ENCODE measurements at regions not wholly inside any gene's neighbourhood (a gene's known extent, or its start where the extent isn't known, plus 50 kb on each side); places are given as distances from the start of the nearest gene placed in this dataset.

DNA sequence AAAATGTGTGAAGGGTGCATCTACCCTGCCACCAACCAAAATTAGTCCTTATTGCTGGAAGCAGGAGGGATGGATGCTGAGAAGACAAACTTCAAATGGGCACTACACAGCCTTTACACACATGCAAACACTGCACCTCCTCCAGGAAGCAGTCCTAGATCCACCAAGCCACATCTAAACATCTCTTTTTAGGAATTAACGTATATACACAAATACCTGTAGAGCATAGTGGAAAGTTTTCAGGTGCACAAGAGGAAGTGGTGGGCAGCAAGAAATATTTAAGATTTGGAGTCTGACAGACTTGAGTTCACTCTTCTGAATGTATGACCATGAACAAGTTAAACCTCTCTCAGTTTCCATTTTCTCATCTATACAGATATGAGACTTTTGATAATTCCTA is 456.6 kb upstream of the PROK2 start:
- no peak for DNase-seq

DNA sequence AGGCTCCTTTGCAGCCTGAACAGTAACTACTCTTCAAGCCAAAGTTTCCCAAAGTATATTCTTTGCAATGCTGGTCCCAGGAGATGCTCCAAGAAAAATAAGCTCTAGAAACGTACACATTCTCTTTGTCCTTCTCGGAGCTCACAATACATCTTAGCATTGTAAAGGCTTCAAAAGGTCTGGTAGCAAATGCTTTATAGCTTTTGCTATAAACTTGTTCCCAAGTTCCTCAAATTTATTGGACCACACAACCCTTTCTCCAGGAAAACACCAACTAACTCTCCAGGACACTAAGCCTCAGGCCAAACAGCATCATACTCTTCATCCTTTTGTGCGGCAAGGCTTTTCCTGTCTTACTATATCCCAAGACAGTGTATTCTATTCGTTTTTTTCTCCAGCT is 455.6 kb upstream of the PROK2 start:
- no peak for DNase-seq

DNA sequence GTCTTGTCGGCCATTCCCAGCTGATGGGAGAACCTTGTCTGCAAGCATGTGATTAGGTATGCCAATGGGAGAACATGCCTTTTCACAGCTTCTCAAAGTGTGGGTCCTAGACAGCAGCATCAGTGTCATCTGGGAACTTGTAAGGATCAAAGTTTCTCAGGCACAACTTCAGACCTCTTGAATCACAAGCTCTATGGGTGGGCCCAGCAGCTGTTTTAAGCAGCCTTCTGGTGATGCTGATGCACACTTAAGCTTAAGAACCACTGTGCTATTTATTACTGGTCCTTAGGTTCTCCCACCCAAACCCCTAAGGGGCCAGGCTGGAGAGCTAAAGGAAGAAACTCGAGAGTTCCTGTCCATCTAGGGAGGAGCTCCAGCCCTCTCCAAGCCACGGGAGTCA is 453.9 kb upstream of the PROK2 start:
- DNase-seq: no peak

DNA sequence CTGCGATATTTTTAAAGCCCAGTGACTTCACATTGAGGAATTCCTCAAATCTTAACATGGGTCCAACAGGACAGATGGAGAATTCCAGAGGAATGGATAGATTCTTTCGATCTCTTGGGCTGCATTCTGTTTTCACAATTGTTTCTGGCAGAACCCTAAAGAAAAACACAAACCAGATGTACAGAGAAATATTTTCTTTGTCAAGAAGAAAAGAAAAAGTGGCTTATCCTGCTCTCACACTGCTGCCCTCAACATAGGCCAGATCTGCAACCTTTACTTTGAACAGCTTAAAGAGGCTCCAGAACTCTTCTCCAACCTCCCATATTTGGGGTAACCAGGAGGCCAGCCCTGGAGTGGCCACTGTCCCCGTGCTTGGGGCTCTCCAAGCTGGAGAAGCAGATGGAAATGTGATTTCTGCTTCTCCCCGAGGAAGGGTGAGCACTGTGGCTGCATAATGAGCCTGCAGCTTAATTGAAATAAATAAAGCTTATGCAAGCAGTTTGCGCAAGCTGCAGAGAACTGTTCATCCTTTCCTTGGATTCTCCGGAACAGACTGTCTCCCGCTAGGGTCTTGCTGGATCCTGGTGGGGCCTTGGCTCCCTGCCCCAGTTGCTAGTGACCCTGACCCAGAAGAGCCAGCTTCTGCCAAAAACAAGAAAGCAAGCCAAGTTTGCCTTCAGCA is 453.2 kb upstream of the PROK2 start:
- no peak for DNase-seq

DNA sequence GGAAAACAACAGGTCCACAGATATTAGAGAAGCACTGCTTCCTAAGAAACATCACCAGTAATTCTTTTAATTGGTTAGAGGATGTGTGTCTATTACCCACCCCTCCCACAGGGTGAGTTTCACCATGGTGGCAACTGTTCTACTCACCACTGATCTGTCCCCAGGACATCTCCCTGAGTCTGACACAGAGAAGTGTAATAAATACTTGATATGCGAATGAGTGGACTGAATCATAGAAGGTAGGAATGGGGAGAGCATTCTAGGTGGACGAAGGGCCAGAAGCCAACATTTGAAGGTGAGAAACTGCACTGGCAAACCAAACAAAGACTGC is 452.7 kb upstream of the PROK2 start:
- DNase-seq: no peak

DNA sequence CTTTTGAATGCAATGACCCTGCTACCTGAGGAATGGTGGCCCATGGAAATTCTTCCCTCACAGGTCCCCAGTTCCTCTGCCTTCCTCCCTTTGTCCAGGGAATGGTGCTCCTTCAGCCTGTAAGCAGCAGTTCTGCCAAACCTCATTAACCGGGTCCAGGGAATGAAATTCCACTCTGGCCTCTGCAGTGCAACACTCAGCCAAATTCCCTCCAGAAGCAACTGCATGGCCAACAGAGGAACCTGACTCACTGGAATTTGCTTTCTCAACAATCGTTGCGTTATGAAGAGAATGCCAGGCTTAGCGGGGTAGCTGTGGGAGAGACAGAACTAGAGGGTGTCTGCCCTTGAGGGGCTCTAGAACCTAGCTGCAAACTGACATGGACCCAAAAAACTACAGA is 449.4 kb upstream of the PROK2 start:
- no peak for DNase-seq

DNA sequence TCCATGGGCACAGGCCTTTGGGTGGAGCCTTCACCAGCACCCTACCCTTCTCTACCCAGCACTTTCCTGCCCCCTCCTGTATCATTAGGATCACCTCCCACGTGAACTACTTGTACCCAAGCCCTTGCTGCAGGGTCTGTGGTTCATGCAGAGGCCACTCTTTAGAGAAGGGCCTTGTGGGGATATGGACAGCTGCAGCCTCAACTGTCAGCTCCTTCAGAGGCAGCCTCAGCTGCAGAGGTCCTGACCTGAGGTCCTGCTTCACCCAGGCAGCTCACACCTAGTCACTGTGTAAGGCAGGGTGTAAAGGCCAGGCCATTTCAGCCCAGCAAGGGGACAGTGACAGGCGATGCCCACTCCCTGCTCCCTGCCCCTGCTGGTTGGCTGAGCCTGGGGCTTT is 448.6 kb upstream of the PROK2 start:
- DNase-seq: no peak

DNA sequence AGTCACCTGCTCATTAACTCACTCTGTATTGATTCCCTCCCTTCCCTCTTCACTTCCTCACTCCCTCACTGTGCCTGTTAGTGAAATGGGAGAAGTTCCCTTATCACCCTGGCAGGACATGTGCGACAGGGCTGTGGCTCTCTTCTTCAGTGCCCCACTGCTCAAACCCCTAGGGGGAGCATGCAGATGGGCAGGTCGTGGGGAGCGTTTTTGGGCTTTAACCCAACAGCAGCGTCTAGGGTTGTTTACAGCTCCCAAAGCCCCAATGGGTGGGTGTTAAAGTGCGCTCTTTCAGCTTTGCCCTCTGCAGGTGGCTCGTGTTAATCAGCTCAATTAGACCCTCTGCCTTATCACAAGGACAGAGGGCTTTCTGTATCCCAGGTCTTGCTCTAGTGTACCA is 447.8 kb upstream of the PROK2 start:
- no peak for DNase-seq

DNA sequence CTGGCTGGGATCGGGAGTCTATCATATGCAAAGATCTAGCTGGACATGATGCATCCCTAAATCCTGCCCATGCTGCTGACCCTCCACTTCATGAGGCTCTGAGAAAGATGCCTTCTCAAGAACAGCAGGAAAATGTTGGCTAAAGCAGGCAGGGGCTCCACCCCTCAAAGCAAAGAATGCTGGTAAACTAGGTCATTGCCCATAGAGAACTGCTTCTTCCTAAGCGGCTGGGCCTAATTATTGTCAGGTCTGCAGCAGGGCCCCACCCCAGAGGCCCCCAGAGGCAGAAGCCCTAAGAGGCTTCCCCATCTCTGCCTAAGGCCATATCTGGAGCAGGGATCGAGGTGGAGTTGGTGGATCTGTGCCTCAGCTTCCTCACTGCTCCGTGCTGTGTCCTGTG is 447.4 kb upstream of the PROK2 start:
- DNase-seq: no peak

DNA sequence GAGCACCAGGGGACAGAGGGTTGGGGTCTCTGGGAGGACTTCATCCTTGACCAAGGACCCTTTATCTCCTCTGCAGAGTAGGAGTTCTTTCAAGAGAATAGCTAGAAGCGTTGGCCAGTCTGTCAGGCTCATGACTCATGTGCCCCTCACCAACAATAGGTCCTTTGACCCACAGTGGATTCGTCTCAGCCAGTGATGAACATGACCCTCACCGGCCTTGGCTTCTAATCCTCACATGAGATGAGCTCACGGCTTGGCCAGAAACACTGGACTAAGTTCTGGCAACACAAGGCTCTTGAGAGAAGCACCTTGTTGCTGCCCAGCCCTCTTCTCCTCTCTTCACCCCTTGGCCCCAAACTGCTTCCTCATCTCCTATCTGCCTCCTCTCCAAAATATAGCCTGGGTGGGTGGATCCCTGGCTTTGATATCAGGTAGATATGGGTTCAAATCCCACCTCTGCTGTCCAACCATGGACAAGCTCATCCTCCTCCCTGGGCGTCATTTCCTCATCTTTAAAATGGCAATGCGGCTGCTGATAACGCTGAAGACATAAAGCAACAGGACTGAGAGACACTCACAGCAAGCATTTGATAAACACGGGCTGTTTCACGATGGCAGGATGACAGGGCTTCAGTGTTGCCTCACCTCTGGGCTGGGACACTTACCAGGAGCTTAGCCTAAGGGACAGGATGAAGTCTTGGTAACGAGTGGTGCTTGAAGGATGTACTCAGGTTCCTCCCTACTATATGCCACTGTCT is 446.7 kb upstream of the PROK2 start:
- DNase-seq: no peak

DNA sequence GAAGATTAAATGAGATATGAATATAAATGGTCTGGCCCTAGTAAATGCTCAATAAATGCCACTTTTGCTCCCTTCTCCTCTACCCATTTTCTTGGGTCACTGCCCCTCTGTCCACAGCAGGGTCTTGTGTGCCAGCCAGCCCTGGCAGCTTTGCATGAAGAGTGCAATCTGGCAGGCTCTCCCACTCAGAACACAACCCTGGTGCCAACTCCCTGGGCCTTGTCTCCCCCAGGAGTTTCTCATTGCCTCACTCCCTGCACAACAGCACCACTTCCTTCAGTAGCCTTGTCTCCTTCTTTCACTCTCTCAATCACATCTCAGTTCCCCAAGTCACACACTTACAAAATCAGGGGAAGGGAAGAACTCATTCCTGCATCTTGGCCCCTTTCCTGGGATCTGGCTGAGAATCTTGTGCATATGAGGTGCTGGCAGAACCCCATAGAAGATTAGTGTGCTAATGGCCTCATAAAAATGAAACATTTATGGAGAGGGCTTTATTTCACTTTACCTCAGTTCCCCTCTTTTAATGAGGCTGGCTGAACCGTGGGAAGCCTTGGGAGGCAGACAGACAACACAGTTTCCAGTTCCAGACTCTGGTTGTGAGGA is 445.9 kb upstream of the PROK2 start:
- no peak for DNase-seq

DNA sequence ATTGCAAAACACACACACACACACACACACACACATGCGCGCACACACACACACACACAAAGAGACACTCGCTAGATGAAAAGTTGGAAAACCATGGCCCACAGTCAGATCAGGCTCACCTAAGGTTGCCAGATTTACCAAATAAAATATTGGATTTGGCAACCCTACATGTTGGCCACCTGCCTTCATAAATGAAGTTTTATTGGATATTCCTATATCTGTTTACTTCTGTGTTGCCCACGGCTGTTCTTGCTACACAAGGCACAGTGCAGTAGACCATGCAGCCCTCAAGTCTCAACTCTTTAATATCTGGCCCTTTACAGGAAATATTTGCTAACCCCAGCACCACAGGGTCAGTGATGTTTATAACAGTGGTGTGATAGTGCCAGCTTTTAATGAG is 445.0 kb upstream of the PROK2 start:
- DNase-seq: no peak

DNA sequence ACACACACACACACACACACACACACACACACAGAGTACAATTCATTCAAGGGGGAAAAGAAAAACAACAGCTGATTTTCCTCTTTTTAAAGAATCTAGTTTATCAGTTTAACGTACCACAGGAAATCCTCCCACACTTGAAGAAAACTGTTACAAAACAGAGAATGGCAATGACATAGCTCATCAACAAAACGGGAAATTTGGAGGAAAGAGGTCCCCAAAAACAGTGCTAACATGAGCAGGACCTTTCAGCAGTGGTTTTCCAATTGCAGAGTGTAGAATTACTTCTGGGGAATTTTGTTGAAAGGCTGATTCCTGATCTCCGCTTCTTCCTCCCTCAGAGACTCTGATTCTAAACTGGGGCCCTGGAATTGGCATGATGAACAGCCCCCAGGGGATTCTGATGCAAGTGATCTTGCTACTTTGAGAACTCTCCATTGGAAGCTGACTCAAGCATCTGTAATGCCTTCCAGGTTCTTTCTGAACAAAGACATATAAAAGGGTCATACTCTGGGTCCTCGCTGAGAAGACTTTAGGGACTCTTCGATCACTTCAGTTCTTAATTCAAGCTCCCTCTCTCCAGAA is 442.6 kb upstream of the PROK2 start:
- DNase-seq: no peak

DNA sequence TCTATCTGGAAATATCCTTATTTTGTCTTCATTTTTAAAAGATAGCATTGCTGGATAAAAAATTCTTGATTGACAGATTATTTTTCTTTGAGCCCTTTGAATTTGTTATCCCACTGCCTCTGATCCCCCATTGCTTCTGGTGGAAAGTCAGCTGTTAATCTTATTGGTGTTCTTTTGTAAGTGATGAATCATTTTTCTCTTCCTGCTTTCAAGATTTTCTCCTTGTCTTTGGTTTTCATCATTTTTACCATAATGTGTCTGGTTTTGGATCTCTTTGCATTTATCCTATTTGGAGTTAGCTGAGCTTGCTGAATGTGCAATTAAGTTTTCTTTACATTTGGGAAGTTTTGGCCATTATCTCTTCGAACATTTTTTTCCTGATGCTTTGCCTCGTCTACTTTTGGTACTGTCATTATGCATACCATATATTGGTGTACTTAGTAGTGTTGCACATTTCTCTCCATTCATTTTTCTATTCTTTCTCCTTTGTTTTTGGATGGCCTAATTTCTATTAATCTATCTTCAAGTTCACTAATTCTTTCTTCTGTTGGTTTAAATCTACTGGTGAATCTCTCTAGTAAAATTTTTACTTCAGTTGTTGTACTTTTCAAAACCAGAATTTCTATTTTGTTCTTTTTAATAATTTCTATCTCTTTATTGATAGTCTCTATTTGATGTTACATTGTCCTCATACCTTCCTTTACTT is 440.0 kb upstream of the PROK2 start:
- DNase-seq: no peak

DNA sequence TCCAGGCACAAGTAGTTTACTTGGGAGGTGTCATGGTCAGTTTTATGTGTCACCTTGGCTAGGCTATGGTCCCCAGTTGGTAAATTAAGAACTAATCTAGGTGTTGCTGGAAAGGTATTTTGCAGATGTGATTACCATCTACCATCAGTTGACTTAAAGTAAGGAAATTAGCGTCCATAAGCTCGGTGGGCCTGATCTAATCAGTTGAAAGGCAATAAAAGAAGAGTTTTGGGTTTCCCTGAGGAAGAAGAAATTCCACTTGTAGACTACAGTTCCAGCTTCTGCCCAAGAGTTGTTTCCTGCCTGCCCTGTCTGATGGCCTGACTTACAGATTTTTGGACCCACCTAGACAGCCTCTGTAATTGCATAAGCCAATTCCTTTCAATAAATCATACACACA is 438.7 kb upstream of the PROK2 start:
- DNase-seq: no peak

DNA sequence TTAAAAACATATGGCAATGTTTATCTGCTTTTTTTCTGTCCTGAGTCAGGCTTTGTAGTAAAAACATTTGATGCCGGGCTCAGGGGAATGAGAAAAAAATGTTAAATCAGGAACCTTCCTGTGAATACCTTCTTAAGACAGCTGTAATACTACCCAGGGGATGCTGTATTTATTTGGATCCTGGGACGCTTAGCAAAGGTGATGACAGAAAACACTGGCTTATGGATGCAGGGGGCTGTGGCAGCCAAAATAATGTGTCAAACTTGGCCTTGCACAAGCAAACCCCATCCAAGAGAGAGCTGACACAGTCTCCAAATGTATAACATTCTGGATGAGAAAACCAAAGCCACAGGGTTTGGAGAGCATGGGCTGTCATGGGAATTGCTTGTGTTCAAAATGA is 438.2 kb upstream of the PROK2 start:
- DNase-seq: no peak

DNA sequence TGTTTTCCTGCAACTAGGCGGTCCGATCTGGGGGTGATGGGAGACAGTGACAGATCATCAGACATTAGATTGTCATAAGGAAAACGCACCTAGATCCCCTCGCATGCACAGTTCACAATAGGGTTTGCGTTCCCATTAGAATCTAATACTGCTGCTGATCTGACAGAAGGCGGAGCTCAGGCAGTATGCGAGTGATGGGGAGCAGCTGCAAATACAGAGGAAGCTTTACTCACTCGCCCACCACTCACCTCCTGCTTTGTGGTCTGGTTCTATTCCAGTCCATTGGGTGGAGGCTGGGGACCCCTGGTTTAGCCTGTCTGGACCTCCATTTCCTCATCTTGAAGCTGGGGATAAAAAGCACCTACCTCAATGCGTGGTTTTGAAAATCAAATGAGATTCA is 437.5 kb upstream of the PROK2 start:
- no peak for DNase-seq

DNA sequence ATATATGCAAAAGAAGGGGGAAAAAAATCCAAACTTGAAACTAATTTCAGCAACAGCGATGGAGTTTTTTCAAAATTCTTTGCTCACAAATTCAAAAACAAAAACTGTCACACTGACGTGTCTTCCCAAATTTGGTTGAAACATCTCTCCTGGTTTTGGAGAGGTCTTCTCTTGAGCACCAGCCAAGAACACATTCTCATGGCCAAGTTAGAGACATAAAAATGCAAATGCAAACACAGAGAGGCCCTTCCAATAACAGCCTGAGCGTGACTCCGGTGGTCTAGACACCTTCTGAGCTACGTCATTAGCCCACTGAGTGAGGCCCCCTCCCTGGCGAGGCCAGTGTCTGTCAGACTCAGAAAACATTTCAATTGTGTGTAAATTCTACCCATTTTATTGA is 436.0 kb upstream of the PROK2 start:
- no peak for DNase-seq

DNA sequence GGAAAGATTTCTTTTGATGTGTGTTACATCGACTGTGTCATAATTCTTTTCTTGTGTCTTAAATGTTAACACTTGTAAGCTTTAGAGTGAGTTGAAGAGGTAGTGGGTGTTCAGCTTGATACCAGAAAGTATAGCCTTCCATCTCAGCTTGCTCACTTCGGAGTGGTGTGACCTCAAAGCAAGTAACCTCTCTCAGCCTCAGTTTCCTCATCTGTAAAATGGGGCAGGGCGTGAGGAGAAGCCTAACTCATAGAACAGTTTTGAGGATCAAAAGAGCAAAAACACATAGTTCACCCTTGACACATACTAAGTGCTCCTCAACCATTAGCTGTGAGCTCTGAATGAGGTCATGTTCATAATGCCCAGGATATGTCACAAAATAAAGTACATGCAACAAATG is 434.8 kb upstream of the PROK2 start:
- no peak for DNase-seq

DNA sequence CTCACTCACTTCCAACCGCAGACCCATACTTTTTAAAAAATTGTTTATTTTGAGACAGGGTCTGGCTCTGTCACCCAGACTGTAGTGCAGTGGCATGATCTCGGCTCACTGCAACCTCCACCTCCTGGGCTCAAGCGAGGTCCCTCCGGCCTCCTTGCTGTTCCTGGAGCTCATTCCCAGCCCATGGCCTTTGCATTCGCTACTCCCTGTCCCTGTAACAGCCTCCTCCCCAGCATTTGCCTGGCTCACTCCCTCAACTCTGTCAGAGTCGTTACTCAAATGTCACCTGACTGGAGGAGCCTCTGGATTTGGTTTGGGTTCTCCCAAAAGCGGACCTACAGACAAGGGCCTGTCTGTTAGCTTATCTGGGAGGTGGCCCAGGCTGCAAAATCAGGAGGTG is 432.6 kb upstream of the PROK2 start:
- DNase-seq: no peak

DNA sequence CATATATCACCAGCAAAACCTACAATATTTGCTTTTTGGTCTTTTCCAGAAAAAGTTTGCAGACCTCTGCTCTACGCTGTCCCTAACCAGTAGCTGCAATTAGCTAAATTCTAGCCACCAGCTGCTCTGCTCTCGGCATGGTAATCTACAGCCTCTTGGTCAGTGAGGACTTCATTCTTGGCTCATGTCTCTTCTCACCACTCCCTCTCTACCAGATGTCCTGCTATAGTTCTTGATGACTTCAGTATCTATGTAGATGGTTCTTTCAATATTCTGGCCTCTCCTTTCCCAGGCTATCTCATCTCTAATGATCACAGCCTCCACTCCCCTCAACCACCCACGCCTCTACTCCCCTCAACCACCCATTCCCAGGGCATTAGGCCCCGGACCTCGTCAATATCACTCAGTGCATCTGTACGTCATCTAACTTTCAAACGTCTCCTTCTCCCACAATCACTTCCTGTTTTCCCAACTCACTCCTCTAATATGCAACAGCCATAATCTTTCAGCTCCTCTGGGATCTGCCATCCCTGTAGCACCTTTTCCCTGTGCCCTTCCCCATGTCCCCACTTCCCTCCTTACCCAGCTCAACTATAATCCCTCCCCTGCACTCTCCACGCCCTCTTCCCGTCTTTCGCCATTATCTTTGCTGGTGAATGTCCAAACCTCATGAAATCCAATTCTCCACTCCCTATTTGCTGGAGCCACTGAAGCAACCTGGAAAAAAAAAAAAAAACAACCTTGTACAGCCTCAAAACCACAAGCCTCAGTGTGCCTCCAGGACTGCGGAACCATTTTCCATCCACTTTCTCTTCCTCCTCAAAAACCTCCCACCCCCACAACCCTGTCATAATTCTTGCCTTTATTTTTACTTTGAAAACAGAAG is 429.4 kb upstream of the PROK2 start:
- DNase-seq: no peak

DNA sequence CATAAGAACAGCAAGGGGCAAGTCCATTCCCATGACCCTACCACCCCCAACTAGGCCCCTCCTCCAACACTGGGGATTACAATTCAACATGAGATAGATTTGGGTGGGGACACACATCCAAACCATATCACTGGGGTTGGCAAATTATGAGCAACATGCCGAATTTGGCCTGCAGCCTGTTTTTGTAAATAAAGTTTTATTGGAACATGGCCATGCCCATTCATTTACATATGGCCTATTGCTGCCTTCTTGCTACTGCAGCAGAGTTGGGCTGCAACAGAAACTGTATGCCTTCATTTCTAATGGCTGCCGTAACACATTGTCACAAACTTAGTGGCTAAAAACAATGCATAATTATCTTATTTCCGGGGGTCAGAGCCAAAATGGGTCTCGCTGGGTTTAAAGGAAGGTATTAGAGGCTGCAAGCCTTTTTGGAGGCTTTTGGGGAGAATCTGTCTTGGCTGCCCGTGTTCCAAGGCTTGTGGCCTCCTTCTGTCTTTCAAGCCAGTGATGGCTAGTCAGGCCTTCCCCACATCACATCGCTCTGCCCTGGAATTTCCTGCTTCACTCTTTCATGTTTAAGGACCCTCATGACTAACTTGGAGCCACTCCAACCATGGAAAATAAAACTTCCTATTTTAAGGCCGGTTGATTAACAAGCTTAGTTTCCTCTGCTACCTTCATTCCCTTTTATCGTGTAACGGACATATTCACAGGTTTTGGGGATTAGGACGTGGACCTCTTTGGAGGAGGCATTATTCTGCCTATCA is 428.5 kb upstream of the PROK2 start:
- no peak for DNase-seq

All from SHP77 (cell line).